ENCODE measurements at regions not wholly inside any gene's neighbourhood (a gene's known extent, or its start where the extent isn't known, plus 50 kb on each side); places are given as distances from the start of the nearest gene placed in this dataset.

DNA sequence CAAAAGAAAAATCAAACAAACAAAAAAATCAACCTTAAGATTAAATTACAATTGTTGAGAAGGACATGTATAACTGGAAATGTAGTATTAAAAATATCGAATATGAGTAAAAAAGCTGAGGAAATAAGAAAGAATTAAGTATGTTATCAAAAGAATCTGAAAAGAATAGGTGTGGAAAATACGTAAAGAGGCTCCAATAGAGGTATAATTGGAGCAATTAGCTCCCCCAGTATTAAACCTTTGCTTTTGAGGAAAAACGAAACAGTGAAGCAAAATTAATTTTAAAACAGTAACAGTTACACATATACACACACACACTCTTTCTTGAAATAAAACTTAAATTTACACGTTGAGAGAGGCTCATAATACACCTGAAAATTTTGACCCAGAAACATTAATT, 578.7 kb upstream of the ADAMTS16 start:
- no peak overlapping the region for H4K5ac ChIP-seq (ENCODE audit: low read length)
- 100% methylated on average over 1 of the region's 4 CpGs for WGBS (ENCODE audit: extremely low coverage, insufficient coverage, low lambda C conversion rate)
- H2BK5ac ChIP-seq (ENCODE audit: low read length) = no peak overlapping the region
- H3K4me1 ChIP-seq (ENCODE audit: control insufficient read depth, low read depth, low read length) = no peaks in the 10 kb centered on the region
- no peak overlapping the region for H3K4ac ChIP-seq (ENCODE audit: low read depth, low read length)
- no peak overlapping the region for H2BK15ac ChIP-seq (replicated peaks; ENCODE audit: low read depth)
- no peak overlapping the region for H3K56ac ChIP-seq (ENCODE audit: low read length)
- H3K79me2 ChIP-seq (ENCODE audit: control insufficient read depth, insufficient read depth, low read length) = no peaks in the 10 kb centered on the region
- no peak overlapping the region for H3K9ac ChIP-seq (ENCODE audit: low read length)
- no peaks in the 10 kb centered on the region for H3K79me1 ChIP-seq (ENCODE audit: low read length)
- no peak for DNase-seq
- no peak overlapping the region for H3K4me2 ChIP-seq (ENCODE audit: low read length)
- no peak overlapping the region for H4K8ac ChIP-seq (ENCODE audit: low read depth, low read length)
- H3K4me3 ChIP-seq (ENCODE audit: low read length) = no peak overlapping the region
- no peaks in the 10 kb centered on the region for H3K27me3 ChIP-seq (ENCODE audit: insufficient read depth, low read length, poor library complexity)
- no peak overlapping the region for H2BK120ac ChIP-seq (ENCODE audit: low read depth, low read length)
- H3K36me3 ChIP-seq (ENCODE audit: control insufficient read depth, insufficient read depth, low read length) = no peaks in the 10 kb centered on the region
- H3K27ac ChIP-seq (ENCODE audit: low read depth, low read length) = no peak overlapping the region
- H2AK5ac ChIP-seq (ENCODE audit: low read length) = no peak overlapping the region
- H3K18ac ChIP-seq (ENCODE audit: low read length) = no peak overlapping the region
- no peak overlapping the region for H3K23ac ChIP-seq (ENCODE audit: low read length)

DNA sequence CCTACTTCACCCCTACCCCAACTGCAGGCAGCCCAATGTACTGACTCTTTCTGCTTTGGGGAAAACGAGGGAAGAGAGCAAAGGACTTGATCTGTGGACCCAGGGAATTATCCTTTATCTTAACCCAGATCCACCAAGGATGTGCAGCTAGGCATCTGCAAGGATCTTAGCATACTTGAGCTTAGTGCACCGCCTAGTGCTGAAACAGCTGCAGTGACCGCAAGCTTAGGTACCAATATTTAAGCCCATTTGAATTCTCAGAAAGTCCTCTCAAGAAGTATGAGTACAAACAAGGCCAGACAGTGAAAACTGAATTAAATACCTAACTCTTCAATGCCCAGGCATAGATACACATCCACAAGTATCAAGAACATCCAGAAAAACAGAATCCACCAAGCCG, 576.7 kb upstream of the ADAMTS16 start:
- DNase-seq = peak; percentile 80
- Histone ChIP-seq H3K79me2 (ENCODE audit: control insufficient read depth, insufficient read depth, low read length) (no peaks in the 10 kb centered on the region), H3K4me1 (ENCODE audit: control insufficient read depth, low read depth, low read length) (no peaks in the 10 kb centered on the region), H4K8ac (ENCODE audit: low read depth, low read length) (no peak overlapping the region), H3K27ac (ENCODE audit: low read depth, low read length) (no peak overlapping the region), H3K4me2 (ENCODE audit: low read length) (no peak overlapping the region), H3K4ac (ENCODE audit: low read depth, low read length) (no peak overlapping the region), H2BK15ac (replicated peaks; ENCODE audit: low read depth) (no peak overlapping the region), H2AK5ac (ENCODE audit: low read length) (no peak overlapping the region), H4K5ac (ENCODE audit: low read length) (no peak overlapping the region), H3K18ac (ENCODE audit: low read length) (no peak overlapping the region), H3K56ac (ENCODE audit: low read length) (no peak overlapping the region), H3K9ac (ENCODE audit: low read length) (no peak overlapping the region), H3K4me3 (ENCODE audit: low read length) (no peak overlapping the region), H3K27me3 (ENCODE audit: insufficient read depth, low read length, poor library complexity) (no peaks in the 10 kb centered on the region), H3K79me1 (ENCODE audit: low read length) (no peaks in the 10 kb centered on the region), H3K36me3 (ENCODE audit: control insufficient read depth, insufficient read depth, low read length) (no peaks in the 10 kb centered on the region), H3K23ac (ENCODE audit: low read length) (no peak overlapping the region), H2BK120ac (ENCODE audit: low read depth, low read length) (no peak overlapping the region), H2BK5ac (ENCODE audit: low read length) (no peak overlapping the region)
- WGBS (ENCODE audit: extremely low coverage, insufficient coverage, low lambda C conversion rate) = no CpG with 5 or more reads among the region's 4 CpGs

DNA sequence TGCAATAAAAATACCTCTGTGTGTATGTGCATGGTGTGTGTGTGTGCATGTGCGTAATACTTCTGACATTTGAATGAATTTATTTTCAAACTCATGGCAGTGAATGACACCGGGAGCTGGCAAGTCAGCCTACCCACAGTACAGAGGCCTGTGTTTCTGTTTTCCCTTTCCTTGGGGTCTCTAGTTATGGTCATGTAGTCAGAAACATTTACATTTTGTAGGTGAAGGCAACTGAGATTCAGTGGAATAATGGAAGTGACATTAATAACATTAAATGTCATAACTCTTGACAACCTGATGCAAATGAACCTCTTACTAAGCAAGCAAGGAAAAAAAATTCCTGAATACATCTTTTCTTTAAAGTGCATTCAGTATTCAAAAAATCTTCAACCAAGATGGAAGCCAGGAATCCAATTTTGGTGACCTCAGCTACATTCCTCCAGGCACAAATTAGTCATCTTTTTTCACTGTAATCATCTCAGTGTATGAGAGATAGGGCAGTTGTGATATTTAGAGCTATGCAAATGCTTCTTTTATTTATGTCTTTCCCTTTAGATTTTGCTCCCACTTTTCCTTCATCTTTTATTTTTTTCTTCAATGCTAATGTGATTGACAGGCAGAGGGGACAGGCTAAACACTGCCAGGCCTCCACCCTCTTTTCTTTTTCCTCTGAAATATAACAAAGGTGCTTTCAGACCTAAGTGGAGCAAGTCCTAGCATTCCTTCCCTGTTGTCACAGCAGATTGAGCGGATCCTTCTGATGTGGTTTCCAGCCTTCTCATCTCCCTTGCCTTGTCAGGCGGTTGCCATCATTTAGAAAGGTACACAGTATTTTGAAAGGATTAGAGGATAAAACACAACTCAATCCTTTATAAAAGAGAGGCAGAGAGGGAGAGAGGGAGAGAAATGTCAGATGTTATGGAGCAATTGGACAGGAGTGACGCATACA, 569.8 kb upstream of the ADAMTS16 start:
- Histone ChIP-seq H2BK15ac (replicated peaks; ENCODE audit: low read depth) (no peak overlapping the region), H4K8ac (ENCODE audit: low read depth, low read length) (peak overlapping the region; percentile 39), H3K4me2 (ENCODE audit: low read length) (no peak overlapping the region), H4K5ac (ENCODE audit: low read length) (no peak overlapping the region), H3K4me3 (ENCODE audit: low read length) (no peak overlapping the region), H3K4me1 (ENCODE audit: control insufficient read depth, low read depth, low read length) (no peaks in the 10 kb centered on the region), H3K27me3 (ENCODE audit: insufficient read depth, low read length, poor library complexity) (no peaks in the 10 kb centered on the region), H3K9ac (ENCODE audit: low read length) (no peak overlapping the region), H3K18ac (ENCODE audit: low read length) (peak overlapping the region; percentile 30), H3K23ac (ENCODE audit: low read length) (no peak overlapping the region), H3K27ac (ENCODE audit: low read depth, low read length) (no peak overlapping the region), H2AK5ac (ENCODE audit: low read length) (no peak overlapping the region), H3K79me1 (ENCODE audit: low read length) (no peaks in the 10 kb centered on the region), H3K4ac (ENCODE audit: low read depth, low read length) (no peak overlapping the region), H2BK5ac (ENCODE audit: low read length) (no peak overlapping the region), H3K79me2 (ENCODE audit: control insufficient read depth, insufficient read depth, low read length) (no peaks in the 10 kb centered on the region), H3K36me3 (ENCODE audit: control insufficient read depth, insufficient read depth, low read length) (no peaks in the 10 kb centered on the region), H2BK120ac (ENCODE audit: low read depth, low read length) (no peak overlapping the region), H3K56ac (ENCODE audit: low read length) (no peak overlapping the region)
- no CpG with 5 or more reads among the region's 5 CpGs for WGBS (ENCODE audit: extremely low coverage, insufficient coverage, low lambda C conversion rate)
- peak; percentile 54 for DNase-seq

DNA sequence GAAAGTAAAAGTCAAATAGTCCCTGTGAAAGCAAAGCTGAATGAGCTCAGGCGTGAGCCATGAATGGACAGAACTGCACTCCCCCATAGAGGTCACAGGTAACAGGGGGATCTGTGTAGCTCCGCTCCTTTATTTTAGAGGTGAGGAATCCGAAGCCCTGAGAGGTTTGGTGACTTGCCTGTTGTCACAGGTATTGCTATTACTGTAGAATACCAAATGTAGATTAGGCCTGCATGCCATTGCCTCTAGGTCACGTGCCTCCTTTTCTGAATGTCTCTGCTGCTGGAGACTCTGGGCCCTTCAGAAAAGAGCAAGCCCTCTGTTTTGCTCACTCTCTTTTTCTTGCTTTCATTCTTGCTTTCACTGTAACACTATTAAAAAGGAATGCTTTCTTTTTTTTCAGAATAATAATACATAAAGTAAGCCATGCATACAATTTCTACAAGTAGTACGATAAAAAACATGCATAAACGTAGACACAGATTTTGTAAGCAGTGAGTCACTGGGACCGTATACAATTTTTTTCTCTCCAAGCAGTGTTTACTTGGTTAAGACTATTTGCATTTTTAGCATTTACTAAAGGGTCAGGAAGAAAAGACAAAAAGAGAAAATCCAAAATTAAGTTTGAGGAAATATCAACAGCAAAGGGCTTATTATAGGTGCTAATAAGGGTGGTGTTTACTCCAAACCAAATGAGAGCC, 568.7 kb upstream of the ADAMTS16 start:
- Histone ChIP-seq H2BK120ac (ENCODE audit: low read depth, low read length) (no peak overlapping the region), H3K79me2 (ENCODE audit: control insufficient read depth, insufficient read depth, low read length) (no peaks in the 10 kb centered on the region), H2BK15ac (replicated peaks; ENCODE audit: low read depth) (no peak overlapping the region), H2BK5ac (ENCODE audit: low read length) (no peak overlapping the region), H3K56ac (ENCODE audit: low read length) (no peak overlapping the region), H3K79me1 (ENCODE audit: low read length) (no peaks in the 10 kb centered on the region), H4K5ac (ENCODE audit: low read length) (no peak overlapping the region), H3K4ac (ENCODE audit: low read depth, low read length) (no peak overlapping the region), H2AK5ac (ENCODE audit: low read length) (no peak overlapping the region), H3K4me2 (ENCODE audit: low read length) (no peak overlapping the region), H3K4me1 (ENCODE audit: control insufficient read depth, low read depth, low read length) (no peaks in the 10 kb centered on the region), H3K9ac (ENCODE audit: low read length) (no peak overlapping the region), H3K27me3 (ENCODE audit: insufficient read depth, low read length, poor library complexity) (no peaks in the 10 kb centered on the region), H3K18ac (ENCODE audit: low read length) (no peak overlapping the region), H4K8ac (ENCODE audit: low read depth, low read length) (no peak overlapping the region), H3K4me3 (ENCODE audit: low read length) (no peak overlapping the region), H3K36me3 (ENCODE audit: control insufficient read depth, insufficient read depth, low read length) (no peaks in the 10 kb centered on the region), H3K23ac (ENCODE audit: low read length) (no peak overlapping the region), H3K27ac (ENCODE audit: low read depth, low read length) (no peak overlapping the region)
- WGBS (ENCODE audit: extremely low coverage, insufficient coverage, low lambda C conversion rate) = no CpG with 5 or more reads among the region's 7 CpGs
- peak; percentile 85 for DNase-seq

DNA sequence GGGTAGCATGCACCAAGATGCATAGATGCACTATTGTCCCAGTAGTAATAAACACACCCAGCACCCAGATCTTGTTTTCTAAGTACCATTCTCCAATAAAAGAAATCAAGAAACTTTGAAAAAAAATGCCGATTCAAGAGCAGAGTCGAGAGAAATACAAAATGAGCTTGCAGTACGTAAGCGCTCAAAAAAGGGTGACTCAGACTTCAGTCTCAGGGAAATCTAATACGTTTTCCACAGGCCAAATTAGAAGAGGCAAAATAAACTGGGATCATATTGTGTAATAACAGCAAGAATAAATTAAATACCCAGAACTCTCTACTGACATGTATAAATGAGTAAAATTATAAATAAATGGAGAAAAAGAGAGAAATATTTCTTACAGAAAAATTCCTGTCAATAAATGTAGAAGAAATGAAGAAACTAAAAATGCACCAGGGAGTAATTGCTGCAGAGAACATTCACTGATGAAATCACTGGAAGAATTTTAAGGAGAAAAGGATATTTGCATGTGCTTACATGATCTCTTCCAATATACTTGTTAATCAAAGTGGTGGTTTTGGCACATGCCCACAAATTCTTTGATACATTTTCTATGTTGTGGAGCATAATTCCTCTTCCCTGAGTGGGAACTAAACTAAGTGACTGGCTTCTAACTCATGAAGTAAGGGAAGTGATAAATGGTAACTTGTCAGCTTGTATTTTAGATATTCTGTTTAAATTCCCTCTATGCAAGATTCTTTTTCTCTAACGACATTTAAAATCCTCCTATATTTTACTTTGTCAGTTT, 567.6 kb upstream of the ADAMTS16 start:
- H2BK120ac ChIP-seq (ENCODE audit: low read depth, low read length) = no peak overlapping the region
- H3K4me3 ChIP-seq (ENCODE audit: low read length) = no peak overlapping the region
- H4K5ac ChIP-seq (ENCODE audit: low read length) = no peak overlapping the region
- no peak overlapping the region for H3K18ac ChIP-seq (ENCODE audit: low read length)
- H2BK15ac ChIP-seq (replicated peaks; ENCODE audit: low read depth) = no peak overlapping the region
- no peak overlapping the region for H4K8ac ChIP-seq (ENCODE audit: low read depth, low read length)
- H3K36me3 ChIP-seq (ENCODE audit: control insufficient read depth, insufficient read depth, low read length) = no peaks in the 10 kb centered on the region
- H3K4me2 ChIP-seq (ENCODE audit: low read length) = no peak overlapping the region
- H3K79me1 ChIP-seq (ENCODE audit: low read length) = no peaks in the 10 kb centered on the region
- H3K27ac ChIP-seq (ENCODE audit: low read depth, low read length) = no peak overlapping the region
- no peaks in the 10 kb centered on the region for H3K79me2 ChIP-seq (ENCODE audit: control insufficient read depth, insufficient read depth, low read length)
- WGBS (ENCODE audit: extremely low coverage, insufficient coverage, low lambda C conversion rate) = no CpG with 5 or more reads among the region's 6 CpGs
- DNase-seq = no peak
- H3K27me3 ChIP-seq (ENCODE audit: insufficient read depth, low read length, poor library complexity) = no peaks in the 10 kb centered on the region
- no peak overlapping the region for H3K56ac ChIP-seq (ENCODE audit: low read length)
- no peak overlapping the region for H2AK5ac ChIP-seq (ENCODE audit: low read length)
- no peaks in the 10 kb centered on the region for H3K4me1 ChIP-seq (ENCODE audit: control insufficient read depth, low read depth, low read length)
- no peak overlapping the region for H3K23ac ChIP-seq (ENCODE audit: low read length)
- no peak overlapping the region for H3K9ac ChIP-seq (ENCODE audit: low read length)
- no peak overlapping the region for H3K4ac ChIP-seq (ENCODE audit: low read depth, low read length)
- no peak overlapping the region for H2BK5ac ChIP-seq (ENCODE audit: low read length)
